Myocyte (in vitro differentiated cells): ENCODE measurements at regions not wholly inside any gene's neighbourhood (a gene's known extent, or its start where the extent isn't known, plus 50 kb on each side); places are given as distances from the start of the nearest gene placed in this dataset.
A peak's percentile ranks its signal among the peaks of the same experiment; 100 is the strongest.
"Not testable (repeated sequence)": the region's sequence is repeated elsewhere in the genome, so short reads cannot be mapped to it uniquely, and the experiment has no call there.

Experiments used
- DNase-seq: peaks from one replicate; pipeline ENCODE4 v3.0.0-alpha.2; 2012; ENCODE audit warnings: low read depth

GRCh38 chr6:97669191-97670031, 386.4 kb upstream of the MMS22L start:
- DNase-seq = peak; percentile 53

GRCh38 chr6:97674802-97675201, 391.8 kb upstream of the MMS22L start:
- DNase-seq = peak; percentile 24

DNA sequence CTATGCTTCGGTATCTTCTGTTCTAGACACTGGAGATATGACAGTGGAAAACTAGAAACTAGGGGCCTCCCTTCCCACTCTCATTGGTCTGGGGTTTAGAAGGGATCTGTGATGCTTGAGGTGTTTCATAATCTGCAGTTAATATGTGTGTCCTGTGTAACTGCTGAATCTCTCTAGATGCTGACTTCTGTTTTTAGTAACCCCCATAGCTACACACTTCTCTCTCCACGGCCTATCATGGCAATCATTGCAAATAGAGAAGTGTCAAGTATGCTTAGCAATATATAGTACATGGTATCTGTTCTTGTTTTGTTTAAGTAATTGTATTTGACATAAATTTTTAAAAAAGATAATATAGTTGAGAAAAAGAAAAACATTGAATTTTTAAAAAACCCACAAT, 394.6 kb upstream of the MMS22L start:
- no peak for DNase-seq

DNA sequence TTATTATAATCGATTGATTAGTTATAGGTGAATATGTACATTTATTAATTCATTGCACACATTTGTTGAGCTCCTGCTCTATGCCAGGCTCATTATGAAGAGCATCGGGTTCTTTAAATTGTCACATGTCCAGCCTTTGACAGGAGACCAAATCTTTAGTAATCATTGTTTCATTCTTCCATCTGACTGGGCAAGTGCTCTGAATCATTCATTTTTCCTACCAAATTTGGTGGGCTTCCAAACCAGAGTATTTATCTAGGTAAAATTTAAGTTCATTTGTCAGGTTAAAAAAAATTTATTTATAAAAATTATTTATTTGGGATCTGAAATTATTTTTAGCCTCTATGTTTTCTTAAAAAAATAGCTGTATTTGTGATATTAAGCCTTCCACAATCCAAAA, 404.9 kb upstream of the MMS22L start:
- no peak for DNase-seq

GRCh38 chr6:97689078-97689754, 406.2 kb upstream of the MMS22L start:
- no peak for DNase-seq

GRCh38 chr6:97697456-97697855, 414.4 kb upstream of the MMS22L start:
- DNase-seq = peak; percentile 38

DNA sequence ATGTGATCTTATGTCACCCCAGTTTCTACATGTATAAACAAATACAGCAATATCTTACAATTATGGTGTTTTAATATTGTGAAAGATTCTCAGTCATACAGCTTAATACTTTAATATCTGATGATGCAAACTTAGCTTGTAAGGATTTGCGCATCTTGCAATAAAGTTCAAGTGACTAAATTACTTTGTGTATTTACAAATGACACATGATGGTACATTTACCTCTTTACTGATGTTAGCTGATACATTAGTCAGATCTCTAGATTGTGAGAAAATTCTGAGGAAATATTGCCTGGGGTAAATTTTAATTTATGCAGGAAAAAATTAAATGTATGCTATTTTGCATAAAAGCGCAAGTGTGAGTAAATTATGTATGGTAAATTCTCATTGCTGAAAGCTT, 418.8 kb upstream of the MMS22L start:
- DNase-seq = no peak

GRCh38 chr6:97702248-97702647, 419.2 kb upstream of the MMS22L start:
- no peak for DNase-seq

DNA sequence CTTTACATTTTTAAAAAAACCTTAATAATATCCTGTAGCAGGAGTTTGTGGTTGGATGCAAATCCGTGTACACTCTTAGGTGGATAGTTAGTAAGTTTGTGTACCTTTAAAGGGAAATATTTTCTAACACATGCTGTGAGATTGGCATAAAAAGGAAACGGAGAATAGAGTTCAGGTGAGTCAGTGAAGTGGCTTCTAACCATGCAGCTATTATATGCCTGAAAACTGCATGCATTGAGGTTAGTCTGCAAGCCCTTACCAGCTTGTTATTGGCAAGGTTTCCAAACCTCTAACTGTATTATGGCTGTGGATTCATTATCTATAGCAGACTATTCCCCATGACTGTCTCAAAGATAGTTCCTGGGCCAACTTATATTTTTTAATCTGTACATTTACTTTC, 420.6 kb upstream of the MMS22L start:
- DNase-seq = no peak

GRCh38 chr6:97705568-97705967, 422.6 kb upstream of the MMS22L start:
- peak; percentile 8 for DNase-seq

GRCh38 chr6:97712751-97713150, 429.7 kb upstream of the MMS22L start:
- DNase-seq = no peak

GRCh38 chr6:97714772-97715171, 431.8 kb upstream of the MMS22L start:
- no peak for DNase-seq

DNA sequence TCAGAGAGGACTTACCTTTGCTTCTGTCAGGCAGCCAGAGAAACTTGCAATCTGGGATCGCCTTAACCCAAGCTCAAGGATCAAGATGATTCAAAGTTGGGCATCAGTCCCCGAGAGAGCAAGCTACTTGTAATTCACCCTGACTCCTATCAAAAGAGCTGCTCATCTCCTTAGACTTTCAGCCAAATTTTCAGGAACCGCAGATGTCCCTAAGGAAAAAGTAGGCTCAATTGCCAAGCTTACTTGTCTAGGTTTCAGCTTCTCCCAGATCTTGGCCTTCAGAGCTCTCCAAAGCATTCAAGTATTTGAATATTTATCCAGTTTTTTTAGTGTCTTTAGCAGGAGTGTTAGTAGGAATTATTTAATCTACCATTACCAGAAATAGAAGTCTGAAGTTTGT, 434.1 kb upstream of the MMS22L start:
- no peak for DNase-seq

DNA sequence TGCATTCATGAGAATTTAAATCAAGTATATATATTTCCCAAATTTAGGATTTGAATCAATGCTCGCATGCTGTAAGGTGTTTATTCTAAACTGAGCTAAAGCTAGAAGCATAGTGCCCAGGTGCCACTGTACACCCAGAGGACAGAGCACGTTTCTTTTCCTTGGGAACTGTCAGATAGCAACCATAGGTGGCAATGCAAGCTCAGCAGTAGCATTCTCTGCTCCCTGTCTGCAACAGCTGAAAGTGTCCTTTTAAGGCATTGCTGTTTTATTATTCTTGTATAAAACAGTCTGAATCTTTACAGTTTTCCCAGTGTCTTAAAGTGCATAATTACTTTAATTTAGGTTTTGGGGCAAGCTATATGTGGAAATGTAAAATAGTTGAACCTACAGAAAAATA, 443.4 kb upstream of the MMS22L start:
- peak; percentile 1 for DNase-seq

GRCh38 chr6:97732045-97732444, 449.0 kb upstream of the MMS22L start:
- no peak for DNase-seq

- no peak for DNase-seq
Observed at GRCh38 chr6:97757575-97757974, 474.6 kb upstream of the MMS22L start.

DNA sequence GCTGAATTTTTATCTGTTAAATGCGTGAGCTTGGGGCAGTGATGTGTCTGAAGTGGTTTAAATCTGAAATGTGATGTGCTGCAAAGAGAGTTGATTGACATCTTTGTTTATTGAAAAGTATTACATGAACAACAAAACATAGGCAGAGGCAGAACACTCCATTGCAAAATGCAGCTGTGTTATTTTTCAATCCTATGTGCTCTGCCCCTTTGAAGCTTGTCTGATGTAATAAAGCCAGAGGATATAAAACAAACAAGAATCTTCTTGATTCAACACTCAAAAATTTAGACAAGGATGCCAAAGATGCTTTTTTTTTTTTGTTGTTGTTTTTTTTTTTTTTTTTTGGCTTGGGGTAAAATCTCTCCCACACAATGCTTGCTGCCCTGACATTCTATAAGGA, 482.4 kb upstream of the MMS22L start:
- peak; percentile 10 for DNase-seq

DNA sequence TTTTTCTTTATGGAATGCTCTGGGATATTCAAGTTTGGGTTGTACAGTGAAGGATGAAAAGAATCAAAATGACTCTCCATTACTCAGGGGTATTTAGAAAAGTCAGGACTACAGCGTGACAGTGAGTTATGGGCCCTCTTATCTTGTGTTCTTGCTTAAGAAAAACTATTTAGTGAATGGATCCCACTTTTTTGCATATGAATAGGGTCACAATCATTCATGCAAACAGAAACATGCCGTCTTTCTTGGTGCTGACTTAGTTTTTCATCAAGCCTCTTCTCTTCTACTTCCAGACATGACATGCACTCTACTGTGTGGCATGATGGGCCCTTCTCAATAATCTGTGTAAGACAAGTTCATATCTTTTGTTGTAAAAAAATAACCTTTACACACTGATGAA, 488.4 kb upstream of the MMS22L start:
- no peak for DNase-seq

- no peak for DNase-seq
Observed at GRCh38 chr6:97775012-97775411, 492.0 kb upstream of the MMS22L start.

DNA sequence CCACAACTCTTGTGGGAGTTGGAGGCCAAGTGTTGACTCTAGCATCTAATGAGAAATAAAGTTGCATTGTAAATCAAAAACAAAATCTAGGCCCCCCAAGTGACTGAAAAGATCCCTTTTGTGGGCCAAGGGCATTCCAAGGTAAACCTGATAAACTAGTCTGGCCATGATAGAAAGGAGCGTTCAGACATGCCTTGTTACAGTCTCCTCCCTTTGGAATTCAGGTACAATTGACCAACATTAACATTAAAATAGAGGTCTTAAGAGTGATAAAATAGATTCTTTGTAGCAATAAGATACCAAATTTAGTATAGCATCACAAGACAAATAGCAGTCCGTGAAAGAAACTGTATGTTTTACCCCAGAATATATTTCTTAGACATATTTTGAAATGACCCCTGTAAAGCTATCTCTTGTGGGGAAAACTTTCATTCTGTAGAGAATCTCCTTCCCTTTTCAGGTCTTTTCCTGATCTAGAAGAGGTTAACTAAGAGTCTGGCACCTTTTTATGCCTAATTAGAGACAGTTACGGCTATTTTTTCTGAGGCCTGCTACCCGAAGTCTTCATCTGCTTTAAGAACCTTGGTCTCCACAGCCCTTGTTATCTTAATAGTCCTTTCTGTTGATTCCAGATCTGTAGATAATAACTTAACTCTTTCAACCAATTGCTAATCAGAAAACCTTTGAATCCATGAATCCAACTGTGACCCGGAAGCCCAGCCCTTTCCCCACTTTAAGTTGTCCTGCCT, 495.4 kb upstream of the MMS22L start:
- no peak for DNase-seq

GRCh38 chr6:97779039-97779766, 496.2 kb upstream of the MMS22L start:
- DNase-seq = not testable (repeated sequence)
